ENCODE measurements at regions not wholly inside any gene's neighbourhood (a gene's known extent, or its start where the extent isn't known, plus 50 kb on each side); places are given as distances from the start of the nearest gene placed in this dataset.
"Not testable (repeated sequence)": the region's sequence is repeated elsewhere in the genome, so short reads cannot be mapped to it uniquely, and the experiment has no call there.

DNA sequence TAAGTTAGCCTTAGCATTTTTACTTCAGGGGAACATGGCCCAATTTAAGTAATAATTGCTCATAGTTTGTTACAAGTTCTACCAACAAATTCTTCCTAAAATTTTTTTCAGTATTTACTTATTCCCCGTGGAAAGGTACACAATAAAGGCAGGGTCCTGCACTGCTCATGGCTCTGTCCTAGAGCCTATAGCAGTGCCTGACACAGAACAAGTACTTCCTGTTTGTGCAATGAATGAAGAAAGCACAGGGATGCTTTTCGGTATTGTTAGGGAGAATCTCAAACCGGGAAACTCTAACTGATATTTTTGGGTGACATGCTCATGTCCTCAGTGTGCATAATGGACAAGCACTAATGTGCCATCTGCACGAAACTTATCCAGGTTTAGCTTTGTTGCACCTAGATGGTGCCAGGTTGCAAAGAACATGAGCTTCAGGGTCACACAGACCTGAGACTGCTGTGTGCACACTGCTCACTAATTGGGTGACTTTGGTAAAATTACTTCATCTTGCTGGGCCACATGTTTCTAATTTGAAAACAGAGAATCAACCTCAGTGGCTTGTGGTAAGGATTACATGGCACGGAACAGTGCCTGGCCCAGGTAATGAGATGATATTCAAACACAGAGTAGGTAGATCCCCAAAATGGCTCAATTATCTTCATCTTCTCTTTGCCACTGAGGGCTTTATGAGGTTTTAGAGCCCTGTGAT, 175.8 kb upstream of the NPY2R start:
- DNase-seq (ENCODE audit: low spot score): no peak

DNA sequence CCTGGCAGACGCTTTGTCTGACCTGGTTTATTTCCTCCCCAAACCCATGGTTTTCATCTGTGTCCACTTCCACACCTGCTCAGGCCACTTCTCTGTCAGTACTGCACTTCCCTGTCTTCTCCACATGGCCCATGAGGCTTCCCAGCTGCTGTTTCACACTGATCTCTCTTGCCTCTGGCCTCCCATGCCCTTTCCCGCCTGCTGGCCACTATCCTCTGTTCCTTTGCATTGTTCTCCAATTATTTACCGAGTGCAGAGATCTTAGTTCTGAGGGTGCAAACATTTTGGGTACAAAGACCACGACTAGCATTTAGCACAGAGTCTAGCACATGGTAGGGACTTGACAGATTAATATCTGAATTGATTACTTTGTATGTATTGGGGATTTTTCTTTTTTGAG, 174.8 kb upstream of the NPY2R start:
- no peak for DNase-seq (ENCODE audit: low spot score)

DNA sequence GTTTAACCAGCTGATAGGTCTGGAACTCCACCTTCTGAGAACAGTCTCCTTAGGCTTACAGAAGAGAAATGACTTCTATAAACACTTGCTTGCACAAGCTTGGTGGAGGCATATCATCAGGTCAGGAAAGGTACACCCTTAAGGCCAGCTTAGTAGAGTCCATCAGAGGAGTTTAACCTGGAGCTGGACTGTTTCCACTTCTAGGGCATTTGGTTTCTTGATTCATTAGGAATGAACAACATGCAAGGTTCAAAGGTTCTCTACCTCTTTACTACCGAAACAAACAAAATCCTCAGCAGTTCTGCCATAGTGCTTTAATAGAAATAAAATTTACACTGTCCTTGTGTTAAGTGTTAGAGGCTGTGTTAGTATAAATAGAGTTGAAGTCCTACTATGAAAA, 171.4 kb upstream of the NPY2R start:
- no peak for DNase-seq (ENCODE audit: low spot score)

DNA sequence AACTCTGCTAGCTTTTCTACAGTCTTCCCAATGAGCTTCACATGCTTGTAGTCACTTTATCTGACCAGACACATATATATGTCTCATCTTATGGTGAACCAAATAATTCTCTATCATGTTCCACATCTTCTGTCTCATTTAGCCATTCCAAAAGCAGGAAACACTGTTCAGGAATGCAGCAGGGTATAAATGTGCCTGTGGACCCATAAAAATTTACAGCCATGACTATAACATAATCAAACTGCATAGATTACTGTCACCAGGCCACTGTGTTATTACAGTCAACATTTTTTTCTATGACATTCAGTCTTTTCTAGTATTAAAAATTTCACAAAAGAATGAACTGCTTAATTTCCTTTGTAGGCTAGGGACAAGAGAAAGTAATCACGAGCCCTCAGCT, 170.0 kb upstream of the NPY2R start:
- DNase-seq (ENCODE audit: low spot score): no peak

DNA sequence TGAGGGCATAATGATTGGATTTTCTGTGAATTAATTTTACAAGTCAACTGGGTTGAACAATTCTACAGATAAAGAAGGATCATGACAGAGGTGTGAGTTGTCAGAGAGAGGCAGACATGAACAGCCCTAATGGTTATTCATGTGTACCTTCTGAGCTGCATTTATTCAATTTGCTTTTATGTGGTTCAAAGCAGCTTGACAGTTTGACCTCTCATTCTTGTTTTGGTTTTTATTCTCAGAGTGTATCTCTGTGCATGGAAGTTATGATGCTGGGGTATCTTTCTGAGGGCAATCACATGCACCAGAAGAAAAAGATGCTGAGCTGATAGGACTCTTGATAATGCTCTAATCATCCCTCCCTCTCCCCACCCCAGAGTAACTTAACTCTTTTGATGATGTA, 169.3 kb upstream of the NPY2R start:
- DNase-seq (ENCODE audit: low spot score): no peak

DNA sequence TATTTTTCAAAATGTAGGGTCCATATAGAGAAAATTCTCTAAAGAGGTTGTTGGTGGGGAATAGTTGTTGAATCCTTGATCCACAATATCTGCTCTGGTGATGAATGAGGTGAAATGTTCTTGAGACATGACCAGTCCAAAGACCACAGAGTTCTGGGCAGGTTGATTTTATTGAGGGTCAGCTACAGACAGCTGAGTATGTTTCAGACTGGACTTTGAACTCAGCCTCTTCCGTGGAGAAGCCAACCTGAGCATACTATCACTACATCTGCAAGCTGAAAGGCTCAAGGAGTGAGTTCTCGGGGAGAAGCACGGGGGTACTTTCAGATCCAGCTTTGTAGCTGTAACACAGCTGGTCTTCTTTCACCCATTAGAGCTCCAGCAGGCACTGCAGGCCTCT, 168.4 kb upstream of the NPY2R start:
- no peak for DNase-seq (ENCODE audit: low spot score)

DNA sequence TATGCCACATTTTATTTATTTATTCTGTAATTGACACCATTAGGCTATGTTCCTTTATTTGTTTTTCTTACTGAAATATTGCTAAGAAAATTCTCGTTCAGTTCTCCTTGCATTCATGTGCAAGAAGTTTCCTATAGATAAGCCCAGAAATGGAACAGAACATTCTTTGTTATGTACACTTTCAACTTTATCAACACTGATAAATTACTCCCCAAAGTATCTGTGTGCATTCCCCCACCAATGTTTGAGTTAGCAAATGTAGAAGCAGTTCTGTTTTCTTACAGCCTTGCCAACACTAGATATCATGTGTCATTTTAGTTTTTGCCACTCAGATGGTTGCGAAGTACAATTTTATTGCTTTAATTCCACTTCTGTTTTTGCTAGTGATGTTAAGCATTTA, 166.4 kb upstream of the NPY2R start:
- no peak for DNase-seq (ENCODE audit: low spot score)

DNA sequence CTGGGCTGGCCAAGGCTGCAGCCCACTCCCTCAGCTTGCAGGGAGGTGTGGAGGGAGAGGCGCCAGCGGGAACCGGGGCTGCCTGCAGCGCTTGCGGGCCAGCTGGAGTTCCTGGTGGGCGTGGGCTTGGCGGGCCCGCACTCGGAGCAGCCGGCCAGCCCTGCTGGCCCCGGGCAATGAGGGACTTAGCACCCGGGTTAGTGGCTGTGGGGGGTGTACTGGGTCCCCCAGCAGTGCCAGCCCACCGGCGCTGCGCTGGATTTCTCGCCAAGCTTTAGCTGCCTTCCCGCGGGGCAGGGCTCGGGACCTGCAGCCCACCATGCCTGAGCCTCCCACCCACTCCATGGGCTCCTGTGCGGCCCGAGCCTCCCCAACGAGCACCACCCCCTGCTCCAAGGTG, 164.2 kb upstream of the NPY2R start:
- not testable (repeated sequence) for DNase-seq (ENCODE audit: low spot score)

DNA sequence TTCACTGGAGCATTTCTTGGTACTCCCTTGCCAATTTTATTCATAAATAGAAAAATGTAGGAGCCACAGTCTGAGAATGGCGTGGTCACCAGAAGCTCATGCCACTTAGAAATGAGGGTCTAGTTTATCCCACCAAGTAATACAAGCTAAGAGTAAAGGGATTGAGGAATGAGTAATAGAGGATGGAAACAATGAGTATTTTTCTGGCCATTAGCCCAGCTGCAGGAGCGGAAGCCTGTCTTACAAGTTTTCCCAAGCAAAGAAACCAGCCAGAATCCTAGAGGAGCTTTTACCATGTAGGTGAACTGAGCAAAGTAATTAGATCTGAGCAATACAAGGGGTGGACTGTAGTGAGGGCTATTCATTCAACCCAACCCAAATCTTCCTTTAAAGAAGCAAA, 160.7 kb upstream of the NPY2R start:
- no peak for DNase-seq (ENCODE audit: low spot score)

DNA sequence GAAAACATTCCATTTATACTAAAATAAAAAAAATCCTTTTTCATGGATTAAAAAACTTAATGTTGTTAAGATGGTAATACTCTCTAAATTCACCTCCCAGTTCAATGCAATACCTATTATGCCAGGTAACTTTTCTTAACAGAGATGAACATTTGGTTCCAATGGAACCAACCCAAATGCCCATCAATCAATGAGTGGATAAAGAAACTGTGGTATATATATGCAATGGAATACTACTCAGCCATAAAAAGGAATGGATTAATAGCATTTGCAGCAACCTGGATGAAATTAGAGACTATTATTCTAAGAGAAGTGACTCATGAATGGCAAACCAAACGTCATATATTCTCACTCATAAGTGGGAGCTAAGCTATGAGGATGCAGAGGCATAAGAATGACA, 154.4 kb upstream of the NPY2R start:
- not testable (repeated sequence) for DNase-seq (ENCODE audit: low spot score)

DNA sequence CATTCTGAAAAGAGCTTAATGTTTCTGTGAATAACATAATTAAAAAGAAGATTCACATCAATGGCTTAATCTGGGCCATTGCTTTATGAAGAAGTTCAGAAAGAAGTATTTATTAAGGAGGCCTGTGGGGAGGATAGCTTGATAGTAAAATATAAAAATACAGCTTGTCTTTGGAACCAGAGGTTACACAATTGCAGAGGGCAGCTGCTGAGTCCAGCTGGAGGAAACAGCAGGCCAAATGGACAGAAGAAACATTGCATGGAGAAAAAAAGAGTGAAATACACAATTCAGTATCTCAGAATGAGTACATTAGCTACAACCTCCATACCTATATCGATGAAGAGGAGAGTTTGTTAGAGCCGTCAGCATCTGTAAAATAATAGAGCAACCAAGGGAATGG, 148.0 kb upstream of the NPY2R start:
- no peak for DNase-seq (ENCODE audit: low spot score)

DNA sequence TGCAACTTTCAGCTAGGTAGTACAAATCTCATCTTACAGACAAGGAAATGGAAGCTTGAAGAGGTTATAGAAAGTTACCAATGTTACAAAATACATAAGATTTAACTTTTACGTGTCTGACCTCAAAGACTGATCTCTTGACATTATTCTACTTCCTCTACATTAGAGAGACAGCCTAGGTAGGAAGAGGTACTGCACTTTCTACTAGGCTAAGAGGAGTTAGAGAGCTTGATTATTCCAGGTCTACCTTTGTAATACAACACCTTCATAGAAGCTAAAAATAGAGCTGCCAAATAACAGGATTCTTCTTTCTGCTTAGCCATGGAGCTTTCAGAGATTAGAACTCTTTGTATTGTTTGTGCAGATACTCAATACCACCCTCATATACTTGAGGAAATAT, 147.6 kb upstream of the NPY2R start:
- no peak for DNase-seq (ENCODE audit: low spot score)

DNA sequence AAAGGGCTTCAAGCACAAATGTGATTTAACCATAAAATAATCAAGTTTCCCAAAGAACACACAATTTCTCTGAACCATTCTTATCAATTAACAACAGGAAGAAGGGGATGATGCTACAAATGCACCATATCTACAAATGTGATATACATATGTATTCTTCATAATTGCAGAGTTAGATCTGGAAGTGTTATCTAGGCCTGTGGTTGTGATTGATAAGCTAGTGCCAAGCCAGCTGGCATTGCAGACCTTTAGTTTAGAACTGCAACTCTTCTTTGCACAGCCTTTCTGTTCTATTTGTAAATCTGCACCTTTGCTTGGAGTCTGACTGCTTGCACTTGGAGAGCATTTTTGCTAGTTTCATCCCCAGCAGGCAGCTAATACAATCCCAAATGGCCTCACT, 145.5 kb upstream of the NPY2R start:
- no peak for DNase-seq (ENCODE audit: low spot score)

DNA sequence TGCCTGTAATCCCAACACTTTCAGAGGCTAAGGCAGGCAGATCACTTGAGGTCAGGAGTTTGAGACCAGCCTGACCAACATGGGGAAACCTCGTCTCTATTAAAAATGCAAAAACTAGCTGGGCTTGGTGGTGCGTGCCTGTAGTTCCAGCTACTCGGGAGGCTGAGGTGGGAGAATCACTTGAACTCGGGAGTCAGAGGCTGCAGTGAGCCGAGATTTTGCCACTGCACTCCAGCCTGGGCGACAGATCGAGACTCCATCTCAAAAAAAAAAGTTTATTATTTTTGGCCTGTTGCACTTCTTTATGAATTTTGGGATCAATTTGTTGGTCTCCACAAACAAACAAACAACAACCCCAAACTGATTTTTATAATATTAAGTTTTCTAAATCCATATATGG, 143.5 kb upstream of the NPY2R start:
- not testable (repeated sequence) for DNase-seq (ENCODE audit: low spot score)

DNA sequence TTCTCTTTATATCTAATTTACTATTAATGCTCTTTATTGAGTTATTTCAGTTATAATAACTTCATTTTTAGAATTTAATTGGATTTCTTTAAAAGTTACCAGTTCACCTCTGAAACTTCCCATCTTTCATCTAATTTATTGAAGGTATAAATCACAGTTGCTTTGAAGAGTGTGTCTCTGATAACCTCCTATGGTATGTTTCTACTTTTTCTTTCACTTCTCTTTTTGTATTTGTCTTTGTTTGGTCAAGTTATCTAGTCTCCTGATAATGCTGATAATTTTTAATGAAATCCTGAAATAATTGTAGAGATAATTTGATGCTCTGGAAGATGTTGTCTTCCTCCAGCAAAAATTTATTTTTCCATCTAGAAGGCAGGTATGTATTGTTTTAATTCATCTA, 141.6 kb upstream of the NPY2R start:
- DNase-seq (ENCODE audit: low spot score): no peak

DNA sequence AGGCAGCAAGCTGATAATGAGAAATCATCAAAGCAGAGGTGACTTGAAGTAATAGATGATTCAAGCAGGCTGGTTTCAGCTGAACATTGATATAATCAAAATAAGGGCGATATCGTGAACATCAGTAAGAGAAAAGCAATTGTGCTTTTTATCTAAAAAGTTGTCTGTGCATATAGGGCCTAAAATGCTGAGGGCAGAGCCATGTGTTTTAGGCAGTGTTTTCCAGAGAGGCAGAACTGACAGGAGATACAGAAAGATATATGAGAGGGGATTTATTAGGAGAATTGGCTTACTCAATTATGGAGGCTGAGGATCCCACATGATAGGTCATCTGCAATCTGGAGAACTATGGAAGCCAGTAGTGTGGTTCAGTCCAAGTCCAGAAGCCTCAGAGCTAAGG, 136.5 kb upstream of the NPY2R start:
- DNase-seq (ENCODE audit: low spot score): no peak

DNA sequence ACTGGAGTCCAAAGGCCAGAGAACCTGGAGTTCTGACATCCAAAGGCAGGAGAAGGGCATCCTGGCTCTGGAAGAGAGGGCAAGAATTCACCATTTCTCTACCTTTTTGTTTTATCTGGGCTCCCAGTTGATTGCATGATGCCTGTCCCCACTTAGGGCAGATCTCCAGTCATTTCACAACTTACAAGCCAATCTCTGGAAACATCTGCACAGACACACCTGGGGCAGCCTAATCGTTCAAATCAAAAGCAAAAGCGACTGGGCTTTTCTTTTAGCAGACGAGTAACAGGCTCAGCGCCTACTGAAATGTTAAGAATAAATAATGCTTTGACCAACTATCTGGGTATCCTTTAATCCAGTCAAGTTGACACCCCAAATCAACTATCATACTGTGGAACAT, 136.0 kb upstream of the NPY2R start:
- no peak for DNase-seq (ENCODE audit: low spot score)

DNA sequence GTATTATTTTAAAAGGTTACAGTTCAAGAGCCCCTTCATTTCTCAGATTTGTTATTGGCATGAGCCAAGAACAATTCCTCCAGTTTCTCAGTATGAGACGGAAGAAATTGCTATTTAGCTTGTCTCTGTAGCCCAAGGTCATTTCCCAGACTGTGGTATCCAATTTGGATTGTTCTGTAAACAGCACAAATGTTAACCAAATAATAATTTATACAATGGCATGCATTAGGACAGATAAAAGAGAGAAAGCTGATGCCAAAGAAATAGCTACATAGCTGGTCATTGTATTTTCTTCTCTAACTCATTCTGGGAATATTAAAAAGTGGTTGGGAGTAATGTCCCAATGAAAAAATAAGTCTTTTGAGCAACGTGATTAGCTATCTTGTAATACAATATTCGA, 134.6 kb upstream of the NPY2R start:
- DNase-seq (ENCODE audit: low spot score): no peak

DNA sequence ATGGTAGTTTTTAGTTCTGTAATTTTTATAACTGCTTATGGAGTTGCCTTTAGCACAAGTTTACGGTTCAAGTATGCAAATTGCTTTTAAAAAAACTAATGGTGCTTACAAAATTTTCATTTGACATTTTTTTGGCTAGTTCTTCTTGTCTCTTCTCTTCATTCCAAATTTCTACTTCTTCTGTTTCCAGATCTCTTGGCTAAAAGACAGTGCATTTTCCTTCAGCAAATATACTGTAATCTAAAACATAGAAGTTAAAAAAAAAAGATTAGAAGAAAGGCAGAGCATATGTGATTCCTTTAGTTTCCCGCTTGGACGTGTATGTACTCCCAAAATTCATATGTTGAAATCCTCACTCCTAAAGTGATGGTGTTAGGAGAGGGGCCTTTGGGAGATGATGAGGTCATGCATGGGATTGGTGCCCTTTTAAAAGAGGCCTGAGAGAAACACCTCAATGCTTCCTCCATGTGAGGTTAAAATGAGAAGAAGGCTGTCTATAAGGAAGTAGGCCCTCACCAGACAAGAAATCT, 132.1 kb upstream of the NPY2R start:
- no peak for DNase-seq (ENCODE audit: low spot score)

DNA sequence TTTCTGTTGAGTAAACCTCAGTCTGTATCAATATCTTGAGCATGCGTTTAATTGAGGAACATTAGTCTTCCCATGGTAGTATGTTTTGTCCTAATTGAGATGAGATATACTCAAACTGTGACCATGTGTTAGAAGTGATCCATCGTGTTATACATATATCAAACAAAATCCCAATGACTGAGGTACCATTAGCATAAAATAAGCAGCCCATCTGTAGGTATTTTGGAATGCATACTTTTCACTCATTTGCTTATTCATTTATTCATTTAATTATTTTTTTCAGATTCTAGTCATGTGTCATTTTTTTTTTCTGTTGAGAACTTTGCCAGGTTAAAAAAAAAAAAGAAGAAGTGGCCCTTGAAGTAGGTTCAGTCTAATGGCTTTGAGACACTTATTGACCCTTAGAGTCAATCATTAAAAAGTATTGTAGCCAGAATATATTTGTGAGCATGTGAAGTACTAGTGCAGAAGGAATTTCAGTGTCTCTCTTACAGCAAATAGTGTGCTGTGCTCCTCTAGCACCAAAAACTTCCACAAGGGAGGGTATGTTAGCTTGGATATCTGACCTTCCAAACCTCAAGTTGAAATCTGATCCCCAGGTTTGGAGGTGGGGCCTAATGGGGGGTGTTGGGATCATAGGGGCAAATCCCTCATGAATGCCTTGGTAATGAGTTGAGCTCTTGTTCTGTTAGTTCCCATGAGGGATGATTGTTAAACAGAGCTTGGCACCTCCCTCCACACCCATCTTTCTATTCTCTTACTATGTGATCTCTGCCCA, 130.8 kb upstream of the NPY2R start:
- DNase-seq (ENCODE audit: low spot score): no peak

DNA sequence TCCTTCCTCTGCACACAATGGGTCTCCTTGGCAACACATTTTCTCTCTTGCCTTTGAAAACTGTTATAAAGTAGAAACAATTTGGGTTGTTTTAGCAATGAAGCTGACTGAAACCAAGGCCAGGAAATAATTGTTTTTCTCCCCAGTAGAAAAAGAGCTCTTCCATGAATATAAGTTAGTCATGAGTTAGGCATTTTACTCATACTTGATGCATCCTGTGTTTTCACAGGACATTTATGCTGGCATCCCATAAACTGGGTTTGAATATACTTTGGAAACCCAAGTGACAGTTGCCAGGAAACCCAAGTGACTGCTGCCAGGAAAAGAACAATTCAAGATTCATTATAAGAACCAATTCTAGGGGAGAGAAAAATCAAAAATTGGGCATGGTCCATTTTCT, 128.6 kb upstream of the NPY2R start:
- no peak for DNase-seq (ENCODE audit: low spot score)

DNA sequence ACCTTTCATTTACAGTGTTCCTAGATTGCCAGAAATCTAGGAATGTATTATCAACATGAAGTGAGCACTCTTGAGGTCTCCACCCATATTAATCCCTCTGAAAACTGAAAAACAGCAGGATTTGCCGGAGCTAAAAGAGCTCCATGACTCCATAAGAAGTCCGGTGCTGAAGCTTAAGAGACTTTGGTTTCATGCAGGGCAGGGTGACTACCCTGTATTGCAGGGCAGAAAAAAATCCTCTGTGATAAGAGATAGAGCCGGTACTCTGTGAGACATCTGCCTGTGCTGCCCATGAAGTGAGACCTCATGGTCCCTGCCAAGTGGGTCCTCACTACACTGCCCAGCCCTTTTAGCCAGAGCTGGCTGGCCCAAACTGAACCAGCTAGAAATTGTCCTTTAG, 127.2 kb upstream of the NPY2R start:
- no peak for DNase-seq (ENCODE audit: low spot score)

DNA sequence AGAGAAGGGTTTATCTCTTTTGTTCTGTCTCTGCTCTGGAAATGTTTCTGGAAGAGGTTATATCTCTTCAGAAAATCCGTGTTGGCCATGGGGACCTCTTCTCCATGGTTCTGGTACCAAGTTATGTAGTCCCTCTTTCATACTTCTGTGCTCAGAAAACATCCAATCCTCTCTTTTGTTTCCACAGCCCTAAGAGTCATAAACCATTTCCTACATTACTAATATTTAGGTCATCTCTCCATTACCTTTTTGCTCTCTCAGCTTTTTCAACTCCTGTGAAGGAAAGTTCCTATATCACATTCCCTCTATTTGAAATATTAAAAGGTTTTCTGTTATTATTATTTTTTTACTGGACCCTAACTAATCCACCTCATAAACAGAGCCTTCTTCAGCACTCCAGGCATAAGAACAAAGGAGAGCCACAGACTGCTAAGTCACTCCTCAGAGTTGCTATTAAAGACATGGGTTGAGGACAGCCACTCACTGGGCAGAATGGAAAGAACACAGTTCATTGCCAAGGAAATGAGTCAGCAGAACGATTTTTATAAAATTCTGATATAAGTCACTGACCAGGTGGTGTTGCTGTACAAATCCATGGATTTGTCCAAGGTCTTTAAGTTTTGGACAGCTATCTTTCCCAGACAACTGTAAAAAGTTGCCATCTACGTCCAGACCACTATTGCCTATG, 122.4 kb upstream of the NPY2R start:
- DNase-seq (ENCODE audit: low spot score): no peak

All from ecto neural progenitor cell (in vitro differentiated cells).